Right lung (tissue), 2 donors: ENCODE measurements at regions not wholly inside any gene's neighbourhood (a gene's known extent, or its start where the extent isn't known, plus 50 kb on each side); places are given as distances from the start of the nearest gene placed in this dataset.
"Not testable (repeated sequence)": the region's sequence is repeated elsewhere in the genome, so short reads cannot be mapped to it uniquely, and the experiment has no call there.

Experiments used
- DNase-seq, 2 donors: peaks; one replicate each; pipeline ENCODE4 v3.0.0-alpha.2; 2013

DNA sequence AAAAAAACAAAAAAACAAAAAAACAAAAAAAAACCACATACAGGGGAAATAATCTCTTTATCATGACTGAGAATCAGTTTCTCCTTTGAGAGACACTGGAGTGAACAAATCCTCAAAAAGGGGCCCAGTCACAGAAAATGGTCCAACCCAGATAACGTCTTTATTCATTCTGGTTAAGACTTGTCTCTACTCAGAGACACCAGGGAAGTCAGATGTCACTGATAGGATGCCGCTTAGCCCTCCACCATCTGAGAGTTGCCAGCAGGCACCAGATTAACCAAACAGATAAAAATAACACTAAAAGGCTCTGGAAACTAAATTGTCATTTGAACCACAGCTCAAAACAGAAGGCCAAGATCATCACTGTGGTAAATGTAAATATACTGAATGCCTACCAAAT lies 1163.4 kb upstream of the ATXN8OS start:
- DNase-seq = no peak

DNA sequence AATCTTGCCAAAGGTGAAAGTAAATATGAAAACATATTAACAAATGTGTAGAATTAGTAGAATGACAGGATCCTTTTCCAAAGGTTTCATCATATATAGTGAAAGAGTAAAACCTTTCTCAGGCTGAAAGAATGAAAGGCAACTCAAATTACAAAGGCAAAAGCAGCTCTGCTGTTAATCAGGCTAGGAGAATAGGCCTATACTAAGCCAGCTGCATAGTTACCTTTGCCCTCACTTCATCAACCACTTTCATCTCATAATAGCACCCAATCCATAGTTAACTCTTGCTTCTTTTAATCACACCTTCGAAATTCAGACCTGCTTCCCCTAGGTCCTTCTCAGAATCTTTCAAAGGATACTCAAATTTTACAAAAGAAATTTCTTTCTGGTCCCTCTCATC lies 1167.6 kb upstream of the ATXN8OS start:
- no peak for DNase-seq

DNA sequence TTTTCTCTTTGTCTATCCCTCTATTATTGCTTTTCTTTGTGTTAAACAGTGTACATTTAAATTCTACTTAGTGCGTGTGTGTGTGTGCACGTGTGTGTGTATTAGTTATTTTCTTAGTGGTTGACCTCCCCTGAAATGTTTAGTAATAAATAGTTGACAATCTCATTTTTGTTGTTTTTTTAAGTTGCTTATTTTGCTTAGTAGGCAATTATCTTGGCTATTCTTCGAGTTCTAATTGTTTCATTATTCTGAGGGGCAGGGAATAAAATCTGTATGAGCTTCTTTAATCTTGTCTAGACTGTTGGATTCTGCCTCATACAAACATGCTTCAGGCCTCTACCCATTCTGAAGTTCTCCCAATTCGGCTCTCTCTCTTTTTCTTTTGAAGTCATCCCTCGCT lies 1169.0 kb upstream of the ATXN8OS start:
- DNase-seq = no peak

- peak; percentile 9 for DNase-seq
Observed at GRCh38 chr13:68929075-68929745, 1178.4 kb upstream of the ATXN8OS start.

- DNase-seq = peak in 1 of 2 donors; percentile 2
Observed at GRCh38 chr13:68927387-68928026, 1180.1 kb upstream of the ATXN8OS start.

GRCh38 chr13:68923995-68924394 lies 1183.6 kb upstream of the ATXN8OS start:
- DNase-seq = no peak

GRCh38 chr13:68908879-68909278 lies 1198.7 kb upstream of the ATXN8OS start:
- DNase-seq = no peak

- no peak for DNase-seq
Observed at GRCh38 chr13:68905186-68905585, 1202.4 kb upstream of the ATXN8OS start.

DNA sequence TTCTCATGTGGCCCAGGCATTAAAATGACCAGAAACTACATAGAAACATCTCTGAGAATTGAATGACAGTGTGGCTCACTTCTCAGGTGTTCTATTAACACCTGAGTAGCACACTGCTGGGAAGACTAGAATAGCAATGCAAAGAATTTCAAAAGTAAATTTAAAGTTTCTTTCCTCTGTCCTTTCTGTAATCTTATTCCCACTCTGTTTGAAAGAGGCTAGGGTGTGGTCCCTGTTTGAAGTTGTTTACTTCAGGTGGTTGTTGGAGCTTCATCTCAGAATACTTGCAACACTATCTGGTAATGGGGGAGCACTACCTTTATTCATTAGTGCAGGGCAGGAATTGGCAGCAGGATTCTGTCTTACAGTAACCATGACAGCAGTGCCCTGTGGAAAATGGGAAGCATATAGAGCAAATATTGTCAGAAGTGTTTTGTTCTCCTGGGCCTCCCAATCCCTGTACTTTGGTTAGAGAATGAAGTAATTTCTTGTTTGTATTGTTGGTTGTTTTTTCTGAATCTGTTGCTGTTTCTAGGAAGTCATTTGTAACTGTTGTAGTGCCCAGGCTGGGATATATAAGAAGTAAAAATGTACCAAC lies 1210.2 kb upstream of the ATXN8OS start:
- no peak for DNase-seq

- DNase-seq = no peak
Observed at GRCh38 chr13:68895696-68896095, 1211.9 kb upstream of the ATXN8OS start.

DNA sequence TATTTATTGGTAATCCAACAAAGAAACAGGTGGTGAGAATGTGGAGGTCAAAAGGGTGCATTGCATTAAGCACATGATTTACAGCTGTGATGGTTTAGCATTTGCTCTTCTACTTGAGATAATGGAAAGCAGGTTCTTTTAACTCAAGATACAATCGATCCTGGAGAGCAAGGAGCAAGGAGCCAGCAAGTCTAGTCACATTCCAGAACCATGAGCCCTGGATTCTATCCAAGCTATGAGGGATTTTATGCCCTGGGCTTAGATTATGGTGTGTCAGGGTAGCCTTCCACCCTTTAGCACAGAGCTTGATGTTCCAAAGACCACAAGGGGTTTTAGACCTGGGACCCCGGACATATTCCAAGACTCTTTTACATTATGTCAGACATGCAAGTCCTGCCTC lies 1213.9 kb upstream of the ATXN8OS start:
- DNase-seq = not testable (repeated sequence)

DNA sequence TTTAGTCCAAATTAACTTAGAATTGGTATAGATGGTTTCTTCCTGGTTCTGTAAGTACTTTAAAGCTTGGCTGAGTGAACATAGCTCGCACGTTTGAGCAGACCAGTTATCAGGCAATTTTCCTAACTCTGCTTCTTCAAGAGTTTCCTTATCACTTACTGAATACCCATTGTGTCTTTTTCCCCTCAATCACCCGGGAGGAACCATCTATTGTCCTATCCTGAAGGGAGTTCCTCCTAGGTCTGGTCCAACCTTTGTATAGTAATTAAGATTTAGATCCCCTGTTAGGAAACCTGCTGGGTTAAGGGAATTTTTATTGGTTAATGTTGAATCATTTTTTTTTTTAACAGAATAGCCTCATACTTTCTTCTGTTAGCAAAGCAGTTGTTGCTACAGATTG lies 1215.0 kb upstream of the ATXN8OS start:
- DNase-seq = not testable (repeated sequence)

DNA sequence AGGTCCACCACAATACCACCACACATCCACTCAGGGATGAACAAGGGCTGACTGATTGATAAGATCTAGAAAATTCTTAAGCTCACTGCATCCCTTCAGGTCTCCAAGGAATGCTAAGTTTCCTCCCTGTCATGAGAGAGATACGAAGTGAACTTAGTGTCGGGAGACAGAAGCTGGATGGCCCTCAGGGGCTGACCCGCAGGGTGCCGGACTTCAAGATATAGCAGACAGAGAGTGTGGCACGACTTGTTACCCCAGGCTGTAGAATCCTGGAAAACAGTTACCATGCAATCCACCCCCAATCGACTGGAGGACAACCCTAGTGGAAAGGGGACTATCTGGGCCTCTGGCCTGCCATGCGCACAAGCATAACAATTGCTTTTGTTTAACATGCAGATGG lies 1217.5 kb upstream of the ATXN8OS start:
- not testable (repeated sequence) for DNase-seq

- DNase-seq = no peak
Observed at GRCh38 chr13:68888832-68889231, 1218.8 kb upstream of the ATXN8OS start.

DNA sequence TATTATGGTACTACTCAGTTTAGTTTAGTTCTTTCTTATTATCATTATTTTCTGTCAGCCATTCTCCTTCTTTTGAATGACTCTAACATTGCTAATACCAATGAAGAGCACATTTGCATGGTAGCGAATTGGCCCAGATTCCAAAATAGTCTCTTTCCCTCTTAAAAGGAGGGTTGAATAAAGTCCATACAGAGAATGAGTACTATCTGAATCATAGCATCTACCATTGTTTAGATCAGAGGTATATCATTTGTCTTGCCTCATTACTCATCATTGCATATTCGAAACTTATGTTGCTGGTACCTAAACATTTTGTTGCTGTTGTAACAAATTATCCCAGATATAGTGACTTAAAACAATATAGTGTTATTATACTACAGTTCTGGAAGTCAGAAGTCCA lies 1235.3 kb upstream of the ATXN8OS start:
- DNase-seq = no peak

DNA sequence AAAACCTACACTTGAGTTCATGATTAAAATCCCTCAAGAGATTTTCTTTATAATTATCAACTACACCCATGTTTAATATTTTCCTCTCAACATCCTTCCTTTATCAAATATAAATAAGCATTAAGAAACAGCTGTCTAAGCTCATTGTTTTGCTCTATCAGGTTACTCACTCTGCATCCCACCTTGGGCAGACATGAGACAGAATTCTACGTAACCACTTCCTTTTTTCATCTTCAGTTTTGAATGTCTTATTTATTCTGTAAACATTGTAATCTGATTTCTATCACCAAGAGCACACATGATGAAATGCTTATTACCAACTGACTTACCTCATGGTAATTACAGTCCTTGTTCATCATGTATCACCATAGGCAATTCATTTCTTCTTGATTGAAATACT lies 1256.6 kb upstream of the ATXN8OS start:
- no peak for DNase-seq

GRCh38 chr13:68850160-68850559 lies 1257.5 kb upstream of the ATXN8OS start:
- DNase-seq = no peak

GRCh38 chr13:68846663-68847062 lies 1261.0 kb upstream of the ATXN8OS start:
- no peak for DNase-seq

DNA sequence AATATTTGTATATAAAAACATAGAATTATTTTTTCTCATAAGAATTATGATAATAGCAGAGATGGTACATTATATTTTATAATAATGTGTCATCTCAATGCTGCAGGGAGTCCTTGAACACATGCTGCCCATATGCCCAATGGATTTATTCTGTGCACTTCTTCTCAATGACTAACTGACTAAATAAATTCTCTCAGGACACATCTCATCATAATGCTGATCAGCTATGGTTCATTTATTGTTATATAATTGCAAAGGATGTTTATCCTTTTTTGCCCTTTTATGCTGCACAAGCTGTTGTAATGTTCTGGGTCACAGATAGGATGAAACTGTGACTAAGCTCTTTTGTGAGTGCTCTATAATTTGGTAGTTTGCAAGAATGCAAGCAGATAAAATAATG lies 1273.3 kb upstream of the ATXN8OS start:
- DNase-seq = no peak

DNA sequence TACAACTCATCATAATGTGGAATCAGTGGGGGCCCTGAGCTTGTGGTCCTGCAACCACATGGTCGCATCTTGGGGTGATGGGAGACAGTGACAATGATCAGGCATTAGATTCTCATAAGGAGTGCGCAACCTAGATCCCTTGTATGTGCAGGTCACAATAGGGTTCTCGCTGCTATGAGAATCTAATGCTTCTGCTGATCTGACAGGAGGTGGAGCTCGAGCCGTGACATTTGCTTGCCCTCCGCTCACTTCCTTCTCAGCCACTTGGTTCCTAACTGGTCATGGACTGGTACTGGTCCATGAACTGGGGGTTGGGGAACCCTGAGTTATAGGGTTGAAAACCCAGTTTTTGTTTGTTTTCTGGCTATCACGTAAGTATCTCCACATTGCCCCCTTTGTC lies 1290.9 kb upstream of the ATXN8OS start:
- DNase-seq = no peak

GRCh38 chr13:68813180-68813796 lies 1294.3 kb upstream of the ATXN8OS start:
- no peak for DNase-seq

GRCh38 chr13:68810660-68811059 lies 1297.0 kb upstream of the ATXN8OS start:
- DNase-seq = no peak

- no peak for DNase-seq
Observed at GRCh38 chr13:68808456-68808855, 1299.2 kb upstream of the ATXN8OS start.
